K562 (cell line): ENCODE measurements at regions not wholly inside any gene's neighbourhood (a gene's known extent, or its start where the extent isn't known, plus 50 kb on each side); places are given as distances from the start of the nearest gene placed in this dataset.

Experiments
- BRF1 ChIP-seq: IDR thresholded peaks from 3 replicates; pipeline ENCODE4 v1.6.1; 2011; ENCODE audit warnings: borderline replicate concordance, mild to moderate bottlenecking; ENCODE audit not compliant: insufficient read length; ENCODE audit errors: extremely low read depth
- CEBPZ ChIP-seq: fragments of 150-350 bp; IDR thresholded peaks from 2 replicates; pipeline ENCODE4 v1.6.1; 2014; ENCODE audit warnings: low read depth, mild to moderate bottlenecking, low read length, borderline replicate concordance
- CREBBP ChIP-seq: IDR thresholded peaks from one replicate; pipeline ENCODE4 v1.6.1; 2012; ENCODE audit warnings: low read depth, mild to moderate bottlenecking, control low read depth, inconsistent platforms, low read length
- CUX1 ChIP-seq: fragments of 200-800 bp; sonication (Bioruptor generic); IDR thresholded peaks from 2 replicates; pipeline ENCODE4 v1.6.1; 2016; ENCODE audit warnings: missing genetic modification characterization, missing compliant biosample characterization
- DMBX1 ChIP-seq: fragments of 250-450 bp; sonication (Bioruptor Pico); IDR thresholded peaks from 2 replicates; pipeline ENCODE4 v1.8.0; 2022; ENCODE audit warnings: inconsistent platforms, mild to moderate bottlenecking, moderate library complexity, borderline replicate concordance
- ETV6 ChIP-seq, 3 experiments: fragments of 150-350 bp in 1 of 3; sonication (generic) in 1 of 3; formaldehyde crosslinking in 1 of 3; IDR thresholded peaks; 2 replicates each; pipeline versions ENCODE4 v1.6.1 to v1.8.0; 2014 to 2022; ENCODE audit warnings: borderline replicate concordance in 2 of 3, low read depth in 2 of 3, antibody characterized with exemption in 1 of 3, low read length in 1 of 3, mild to moderate bottlenecking in 1 of 3, missing genetic modification reagents in 1 of 3
- HDAC6 ChIP-seq: IDR thresholded peaks from 2 replicates; pipeline ENCODE4 v1.6.1; 2012; ENCODE audit warnings: low read depth, mild to moderate bottlenecking, control low read depth, inconsistent platforms, low read length, moderate library complexity
- KAT2B ChIP-seq: IDR thresholded peaks from one replicate; pipeline ENCODE4 v1.6.1; 2012; ENCODE audit warnings: low read depth, mild to moderate bottlenecking, control low read depth, inconsistent platforms, low read length, moderate library complexity
- NCOR1 ChIP-seq: fragments of 450-650 bp; IDR thresholded peaks from 2 replicates; pipeline ENCODE4 v1.6.1; 2016; ENCODE audit warnings: mild to moderate bottlenecking, moderate library complexity
- RB1 ChIP-seq: fragments of 450-650 bp; IDR thresholded peaks from 2 replicates; pipeline ENCODE4 v1.6.1; 2017; ENCODE audit warnings: low read depth, mild to moderate bottlenecking
- RBFOX2 ChIP-seq: fragments of 200-400 bp; formaldehyde crosslinking; IDR thresholded peaks from 2 replicates; pipeline ENCODE4 v1.6.1; 2017; ENCODE audit warnings: low read depth, mild to moderate bottlenecking, low read length, moderate library complexity
- SETDB1 ChIP-seq: IDR thresholded peaks from one replicate; pipeline ENCODE4 v1.6.1; 2012; ENCODE audit warnings: low read length, control low read depth, inconsistent platforms
- SIX5 ChIP-seq, 2 experiments: IDR thresholded peaks; 2 replicates each; pipeline ENCODE4 v1.6.1; 2011; ENCODE audit warnings: low read length in 2 of 2, borderline replicate concordance in 1 of 2, low read depth in 1 of 2, mild to moderate bottlenecking in 1 of 2, moderate library complexity in 1 of 2; ENCODE audit not compliant: insufficient read depth in 1 of 2
- TCF15 ChIP-seq: fragments of 250-450 bp; sonication (Bioruptor Pico); IDR thresholded peaks from 2 replicates; pipeline ENCODE4 v1.8.0; 2022; ENCODE audit warnings: moderate library complexity, mild to moderate bottlenecking, inconsistent platforms
- TEAD2 ChIP-seq: fragments of 450-650 bp; IDR thresholded peaks from 2 replicates; pipeline ENCODE4 v1.6.1; 2016; ENCODE audit warnings: missing genetic modification characterization, control low read depth, missing compliant biosample characterization
- TOE1 ChIP-seq, 2 experiments: fragments of 450-650 bp in 1 of 2; sonication (generic) in 1 of 2; formaldehyde crosslinking in 1 of 2; IDR thresholded peaks; 2 replicates each; pipeline versions ENCODE4 v1.7.1 to v1.8.0; 2016 to 2022; ENCODE audit warnings: borderline replicate concordance in 2 of 2, mild to moderate bottlenecking in 2 of 2, antibody characterized with exemption in 1 of 2, inconsistent platforms in 1 of 2, low read depth in 1 of 2, missing genetic modification reagents in 1 of 2, moderate library complexity in 1 of 2
- ZNF551 ChIP-seq: fragments of 250-450 bp; sonication (Bioruptor Pico); IDR thresholded peaks from 2 replicates; pipeline ENCODE4 v1.5.0; 2021; ENCODE audit warnings: mild to moderate bottlenecking, moderate library complexity

GRCh38 chr20:33915726-33916331 lies 77.9 kb upstream of the RALY start (continued):
- TF ChIP-seq TCF15 (CRISPR knock-in tag): no peak
- TF ChIP-seq CEBPZ: no peak
- no peak for TF ChIP-seq TOE1 (IDR thresholded peaks at IDR 0.05; ENCODE audit: borderline replicate concordance)
- TF ChIP-seq TOE1 (CRISPR knock-in tag; IDR thresholded peaks at IDR 0.05; ENCODE audit: borderline replicate concordance, low read depth): no peak
- no peak for TF ChIP-seq RBFOX2
- no peak for TF ChIP-seq CREBBP
- no peak for TF ChIP-seq ETV6 (IDR thresholded peaks at IDR 0.05; ENCODE audit: borderline replicate concordance in 1 of 2, low read depth in 2 of 2, low read length in 1 of 2)
- TF ChIP-seq ETV6 (CRISPR knock-in tag; IDR thresholded peaks at IDR 0.05; ENCODE audit: borderline replicate concordance): no peak
- TF ChIP-seq DMBX1 (CRISPR knock-in tag): no peak
- TF ChIP-seq RB1: peak; percentile 30; the same call in 1 of the 2 replicates
- TF ChIP-seq BRF1: no peak
- no peak for TF ChIP-seq ZNF551 (CRISPR knock-in tag)
- no peak for TF ChIP-seq TEAD2 (tag)
- no peak for TF ChIP-seq NCOR1
- TF ChIP-seq SETDB1: no peak
- no peak for TF ChIP-seq CUX1 (CRISPR knock-in tag)
- TF ChIP-seq SIX5 (IDR thresholded peaks at IDR 0.05; ENCODE audit: borderline replicate concordance in 1 of 2, insufficient read depth in 1 of 2, low read depth in 1 of 2, low read length in 2 of 2): no peak
- TF ChIP-seq KAT2B: no peak
- no peak for TF ChIP-seq HDAC6
